UCSD-AML1 (cell line): ENCODE measurements at regions not wholly inside any gene's neighbourhood (a gene's known extent, or its start where the extent isn't known, plus 50 kb on each side); places are given as distances from the start of the nearest gene placed in this dataset.
"Not testable (repeated sequence)": the region's sequence is repeated elsewhere in the genome, so short reads cannot be mapped to it uniquely, and the experiment has no call there.

Source experiments
- DNase-seq: peaks from one replicate; lab custom pipeline; 2025; ENCODE audit not compliant: unreplicated experiment; lab: John Stamatoyannopoulos, UW

GRCh38 chr6:169406804-169407203, 153.2 kb upstream of the THBS2 start:
- no peak for DNase-seq

- DNase-seq, result no peak
Measured at GRCh38 chr6:169406034-169406433, 152.4 kb upstream of the THBS2 start.

GRCh38 chr6:169404828-169405227, 151.2 kb upstream of the THBS2 start:
- DNase-seq, result no peak

DNA sequence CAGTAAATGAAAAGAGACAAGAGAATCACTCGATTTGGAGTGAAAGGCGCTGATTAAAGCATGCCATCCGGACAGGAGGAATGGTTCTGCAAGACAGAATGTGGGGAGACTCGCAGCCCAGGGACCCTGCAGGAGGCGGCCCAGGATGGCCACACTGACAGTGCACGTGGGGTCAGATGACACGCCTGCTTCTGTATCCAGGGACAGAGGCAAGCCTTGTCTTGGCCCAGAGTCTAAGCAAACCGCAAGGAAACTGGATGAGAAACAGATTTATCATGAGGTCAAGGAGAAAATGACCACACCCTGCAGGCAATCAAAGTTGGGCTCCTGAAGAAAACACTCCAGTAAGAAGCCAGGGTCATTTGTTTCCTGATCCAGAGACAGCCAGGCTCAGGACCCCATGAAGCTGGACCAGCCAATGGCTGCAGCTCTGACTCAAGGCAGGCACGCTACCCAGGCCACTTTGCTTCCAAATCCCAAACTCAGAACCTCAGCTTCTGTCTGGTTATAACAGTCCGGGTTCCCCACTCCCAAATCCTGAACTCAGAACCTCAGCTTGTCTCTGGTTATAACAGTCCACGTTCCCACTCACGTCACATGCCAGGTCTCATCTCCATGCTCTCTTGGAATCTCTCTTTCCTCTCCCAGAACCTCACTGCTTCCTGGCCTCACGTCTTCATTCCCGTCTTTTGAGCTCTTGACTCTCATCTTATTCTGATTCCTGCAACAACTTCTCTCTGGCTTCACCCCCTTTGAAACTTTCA, 144.9 kb upstream of the THBS2 start:
- DNase-seq, result no peak

DNA sequence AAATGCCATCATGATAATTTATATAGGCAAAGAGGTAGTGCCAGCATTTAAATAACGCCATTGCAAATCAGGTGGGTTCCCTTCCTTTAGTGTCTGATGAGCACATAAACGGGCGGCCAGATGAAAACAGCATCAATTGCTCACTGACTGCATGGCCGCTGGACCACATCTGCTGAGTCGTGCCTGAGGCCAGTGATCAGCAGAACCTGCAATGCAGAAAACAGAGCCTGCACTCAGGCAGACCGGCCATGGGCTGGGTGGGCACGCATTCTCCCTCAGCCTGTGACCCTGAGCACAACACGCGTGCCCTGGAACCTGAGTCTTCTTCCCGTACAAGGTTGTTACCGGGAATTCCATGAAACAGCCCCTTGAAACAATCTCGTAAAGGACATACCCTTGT, 144.0 kb upstream of the THBS2 start:
- no peak for DNase-seq

GRCh38 chr6:169396554-169397163, 143.0 kb upstream of the THBS2 start:
- no peak for DNase-seq

GRCh38 chr6:169396009-169396539, 142.4 kb upstream of the THBS2 start:
- DNase-seq, result not testable (repeated sequence)

- DNase-seq, result no peak
Measured at GRCh38 chr6:169395080-169395805, 141.6 kb upstream of the THBS2 start.

- no peak for DNase-seq
Measured at GRCh38 chr6:169393753-169394152, 140.1 kb upstream of the THBS2 start.

GRCh38 chr6:169391473-169392071, 137.9 kb upstream of the THBS2 start:
- DNase-seq, result no peak

DNA sequence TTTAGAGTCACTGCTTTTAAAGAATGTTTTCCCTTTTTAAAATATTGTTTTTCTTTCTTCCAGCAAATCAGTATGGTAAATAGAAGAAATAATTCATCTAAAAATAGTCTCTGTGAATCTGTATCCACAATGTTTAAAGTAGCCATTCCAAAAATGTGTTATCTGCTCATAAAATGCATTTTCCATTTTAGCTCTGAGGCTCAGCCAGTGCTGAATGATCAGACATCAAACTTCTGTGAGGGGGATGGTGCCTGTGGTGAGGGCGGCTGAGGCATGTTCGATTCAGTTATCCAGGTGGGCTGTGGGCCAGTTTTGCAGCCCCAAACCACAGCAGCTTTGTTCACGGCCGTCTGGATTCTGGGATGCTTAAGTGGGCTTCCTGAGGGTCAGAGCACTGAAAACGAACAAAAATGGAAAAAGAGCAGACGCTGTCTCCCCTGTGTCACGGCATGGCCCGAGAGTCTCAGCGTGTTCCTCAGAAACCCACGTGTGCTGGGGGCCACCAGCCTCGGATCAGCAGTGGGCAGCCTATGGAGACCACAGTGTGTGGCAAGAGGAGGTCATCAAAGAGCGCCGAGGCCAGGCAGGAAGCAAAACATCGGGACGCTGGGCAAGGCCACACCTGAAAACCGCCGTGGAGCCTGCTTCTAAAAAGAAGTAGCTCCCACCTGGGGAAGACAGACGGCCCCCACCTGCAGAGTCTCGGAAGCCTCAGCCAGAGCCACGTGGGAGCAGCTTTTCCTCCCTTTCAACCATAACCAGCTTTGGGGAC, 134.9 kb upstream of the THBS2 start:
- DNase-seq, result no peak

GRCh38 chr6:169387809-169388383, 134.2 kb upstream of the THBS2 start:
- no peak for DNase-seq

DNA sequence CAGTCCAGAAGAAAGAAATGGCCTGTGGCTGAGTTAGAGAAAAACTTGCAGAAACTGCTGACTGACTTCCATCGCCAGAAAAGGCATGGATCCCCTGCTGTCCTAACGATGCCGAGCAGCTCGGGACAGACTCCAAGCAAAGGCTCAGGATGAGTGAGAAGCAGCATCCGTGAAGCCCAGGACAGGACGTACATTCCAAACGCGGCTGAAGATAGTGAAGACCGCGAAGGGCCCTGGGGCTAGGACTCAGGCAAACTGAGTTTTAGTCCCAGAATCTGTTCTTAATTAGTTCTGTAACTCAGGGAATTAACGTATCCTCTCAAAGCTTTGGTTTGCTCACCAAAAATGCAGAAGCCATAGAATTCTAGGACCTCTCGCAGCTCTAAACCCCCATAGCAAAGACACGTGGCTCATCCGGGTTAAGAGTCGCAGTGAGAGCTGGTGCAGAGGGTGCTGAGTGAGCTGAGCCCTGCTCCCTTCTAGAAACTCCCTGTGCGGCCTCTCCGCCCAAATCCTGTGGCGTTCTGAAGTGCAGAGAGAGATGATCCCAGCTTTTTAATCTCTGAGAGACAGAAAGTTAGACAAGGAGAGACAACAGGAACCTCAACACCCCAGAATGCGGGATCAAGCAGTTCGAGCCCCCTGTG, 132.9 kb upstream of the THBS2 start:
- DNase-seq, result no peak

- DNase-seq, result no peak
Measured at GRCh38 chr6:169385237-169385880, 131.7 kb upstream of the THBS2 start.

GRCh38 chr6:169384291-169384690, 130.6 kb upstream of the THBS2 start:
- no peak for DNase-seq

DNA sequence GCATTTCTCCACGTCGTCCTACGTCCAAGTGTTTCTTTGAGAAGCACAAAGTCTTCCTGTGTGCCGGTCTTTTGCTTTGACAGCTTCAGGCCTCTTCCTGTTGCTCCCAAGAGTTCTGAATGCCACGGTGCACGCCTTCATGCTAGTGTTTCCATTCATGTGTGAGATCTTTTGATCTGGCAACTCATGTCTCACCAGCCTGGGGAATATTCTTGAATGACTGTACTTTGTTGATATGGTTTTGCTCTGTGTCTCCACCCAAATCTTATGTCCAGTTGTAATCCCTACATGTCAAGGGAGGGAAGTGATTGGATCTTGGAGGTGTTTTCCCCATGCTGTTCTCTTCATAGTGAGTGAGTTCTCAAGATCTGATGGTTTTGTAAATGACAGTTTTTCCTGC, 129.6 kb upstream of the THBS2 start:
- DNase-seq, result no peak

DNA sequence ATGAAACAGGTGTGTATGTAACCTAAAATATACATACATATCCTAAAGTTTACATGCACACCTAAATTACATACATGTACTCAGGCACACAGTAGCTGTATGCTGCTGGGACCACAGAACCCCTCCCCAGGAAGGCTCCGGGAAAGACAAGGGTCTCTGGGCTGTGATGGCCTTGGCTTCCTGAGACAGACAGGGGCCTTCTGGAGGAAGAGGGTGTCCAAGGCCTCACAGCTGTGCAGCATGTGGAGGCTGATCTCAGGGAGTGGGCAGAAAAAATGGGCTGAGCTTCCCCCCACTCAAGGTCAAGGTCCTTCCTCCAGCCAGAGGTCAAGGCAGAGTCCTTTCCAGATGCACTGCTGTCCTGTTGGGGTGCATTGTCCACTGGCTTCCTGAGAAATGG, 129.1 kb upstream of the THBS2 start:
- DNase-seq, result no peak

DNA sequence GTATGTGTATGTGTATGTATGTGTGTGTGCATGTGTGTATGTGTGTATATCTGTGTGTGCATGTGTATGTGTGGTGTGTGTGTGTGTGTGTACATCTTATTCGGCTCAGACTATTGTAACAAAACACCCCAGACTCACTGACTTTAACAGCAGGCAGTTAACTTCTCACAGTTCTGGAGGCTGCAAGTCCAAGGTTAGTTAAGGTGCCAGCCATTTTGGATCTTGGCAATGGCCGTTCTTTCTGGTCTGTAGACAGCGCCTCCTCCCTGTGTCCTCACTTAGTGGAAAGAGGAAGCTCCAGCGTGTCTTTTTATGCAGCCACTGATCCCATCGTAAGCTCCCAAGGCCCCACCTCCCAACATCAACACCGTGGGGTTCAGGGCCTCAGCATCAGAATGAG, 128.3 kb upstream of the THBS2 start:
- DNase-seq, result no peak

GRCh38 chr6:169380493-169380892, 126.8 kb upstream of the THBS2 start:
- no peak for DNase-seq
